ENCODE measurements at regions not wholly inside any gene's neighbourhood (a gene's known extent, or its start where the extent isn't known, plus 50 kb on each side); places are given as distances from the start of the nearest gene placed in this dataset.

DNA sequence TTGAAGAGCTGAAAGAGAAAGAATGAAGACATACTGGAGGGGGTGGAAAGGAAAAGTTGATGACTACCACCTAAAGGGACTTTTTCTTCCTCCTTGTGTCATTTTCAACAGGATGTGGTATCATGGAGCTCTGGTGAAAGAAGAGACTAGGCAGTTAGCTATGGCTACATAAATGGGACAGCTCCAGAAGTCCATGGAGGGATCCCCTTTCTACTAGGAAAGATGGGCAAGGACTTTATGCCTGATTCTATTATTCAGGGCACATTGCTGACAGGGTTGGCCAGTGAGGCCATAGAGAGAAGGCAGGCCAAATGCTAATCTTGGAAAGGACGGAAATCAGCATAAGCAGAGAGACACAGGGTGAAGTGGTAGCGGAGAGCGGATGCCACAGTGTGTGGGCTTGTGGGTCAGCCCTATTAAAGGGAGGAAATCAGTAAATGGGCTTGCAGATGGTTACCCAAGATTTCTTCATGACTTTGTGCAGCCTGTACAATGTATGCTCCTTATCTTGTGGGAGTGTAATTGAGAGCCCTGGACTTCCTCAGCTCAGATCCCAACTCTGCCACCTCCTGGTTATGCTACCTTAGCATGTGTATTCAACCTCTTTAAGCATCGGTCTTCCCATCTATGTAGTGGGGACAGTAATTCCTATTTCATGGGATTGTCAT, 77.4 kb upstream of the TMEM170B start (continued):
- TF ChIP-seq SREBF1 (IDR thresholded peaks at IDR 0.05; ENCODE audit: low read length) (no peak), PAX8 (IDR thresholded peaks at IDR 0.05) (no peak), ZZZ3 (IDR thresholded peaks at IDR 0.05; ENCODE audit: control insufficient read depth, insufficient read length, low read depth) (no peak), TARDBP (IDR thresholded peaks at IDR 0.05; ENCODE audit: borderline replicate concordance) (no peak), FOXK2 (IDR thresholded peaks at IDR 0.05) (no peak), RB1 (IDR thresholded peaks at IDR 0.05; ENCODE audit: borderline replicate concordance) (no peak), EGR1 (IDR thresholded peaks at IDR 0.05; ENCODE audit: borderline replicate concordance in 1 of 2, low read depth in 2 of 2, low read length in 2 of 2) (no peak), ZSCAN29 (IDR thresholded peaks at IDR 0.05) (no peak), PML (IDR thresholded peaks at IDR 0.05; ENCODE audit: low read length) (no peak; the same call in none of the 2 replicates), NR2F1 (conservative IDR thresholded peaks at IDR 0.05) (no peak), CBFB (IDR thresholded peaks at IDR 0.05; ENCODE audit: low read depth) (peak; percentile 22; the same call in 1 of the 2 replicates), CHD1 (IDR thresholded peaks at IDR 0.05; ENCODE audit: low read depth, low read length) (no peak), RELA (IDR thresholded peaks at IDR 0.05; ENCODE audit: borderline replicate concordance, partially characterized antibody) (no peak), MEF2A (IDR thresholded peaks at IDR 0.05; ENCODE audit: insufficient read depth, low read depth, low read length) (0 out of 2 replicates have a peak, but pooled peaks have one; percentile 21), ZNF217 (IDR thresholded peaks at IDR 0.05) (no peak), SUZ12 (IDR thresholded peaks at IDR 0.05; ENCODE audit: unreplicated experiment) (no peak), MTA3 (IDR thresholded peaks at IDR 0.05; ENCODE audit: borderline replicate concordance, low read length) (no peak)
- TF ChIP-seq, protein P1, sequence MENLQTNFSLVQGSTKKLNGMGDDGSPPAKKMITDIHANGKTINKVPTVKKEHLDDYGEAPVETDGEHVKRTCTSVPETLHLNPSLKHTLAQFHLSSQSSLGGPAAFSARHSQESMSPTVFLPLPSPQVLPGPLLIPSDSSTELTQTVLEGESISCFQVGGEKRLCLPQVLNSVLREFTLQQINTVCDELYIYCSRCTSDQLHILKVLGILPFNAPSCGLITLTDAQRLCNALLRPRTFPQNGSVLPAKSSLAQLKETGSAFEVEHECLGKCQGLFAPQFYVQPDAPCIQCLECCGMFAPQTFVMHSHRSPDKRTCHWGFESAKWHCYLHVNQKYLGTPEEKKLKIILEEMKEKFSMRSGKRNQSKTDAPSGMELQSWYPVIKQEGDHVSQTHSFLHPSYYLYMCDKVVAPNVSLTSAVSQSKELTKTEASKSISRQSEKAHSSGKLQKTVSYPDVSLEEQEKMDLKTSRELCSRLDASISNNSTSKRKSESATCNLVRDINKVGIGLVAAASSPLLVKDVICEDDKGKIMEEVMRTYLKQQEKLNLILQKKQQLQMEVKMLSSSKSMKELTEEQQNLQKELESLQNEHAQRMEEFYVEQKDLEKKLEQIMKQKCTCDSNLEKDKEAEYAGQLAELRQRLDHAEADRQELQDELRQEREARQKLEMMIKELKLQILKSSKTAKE (IDR thresholded peaks at IDR 0.05; ENCODE audit: low read depth, poor library complexity, severe bottlenecking) = no peak
- TF ChIP-seq, protein P2, sequence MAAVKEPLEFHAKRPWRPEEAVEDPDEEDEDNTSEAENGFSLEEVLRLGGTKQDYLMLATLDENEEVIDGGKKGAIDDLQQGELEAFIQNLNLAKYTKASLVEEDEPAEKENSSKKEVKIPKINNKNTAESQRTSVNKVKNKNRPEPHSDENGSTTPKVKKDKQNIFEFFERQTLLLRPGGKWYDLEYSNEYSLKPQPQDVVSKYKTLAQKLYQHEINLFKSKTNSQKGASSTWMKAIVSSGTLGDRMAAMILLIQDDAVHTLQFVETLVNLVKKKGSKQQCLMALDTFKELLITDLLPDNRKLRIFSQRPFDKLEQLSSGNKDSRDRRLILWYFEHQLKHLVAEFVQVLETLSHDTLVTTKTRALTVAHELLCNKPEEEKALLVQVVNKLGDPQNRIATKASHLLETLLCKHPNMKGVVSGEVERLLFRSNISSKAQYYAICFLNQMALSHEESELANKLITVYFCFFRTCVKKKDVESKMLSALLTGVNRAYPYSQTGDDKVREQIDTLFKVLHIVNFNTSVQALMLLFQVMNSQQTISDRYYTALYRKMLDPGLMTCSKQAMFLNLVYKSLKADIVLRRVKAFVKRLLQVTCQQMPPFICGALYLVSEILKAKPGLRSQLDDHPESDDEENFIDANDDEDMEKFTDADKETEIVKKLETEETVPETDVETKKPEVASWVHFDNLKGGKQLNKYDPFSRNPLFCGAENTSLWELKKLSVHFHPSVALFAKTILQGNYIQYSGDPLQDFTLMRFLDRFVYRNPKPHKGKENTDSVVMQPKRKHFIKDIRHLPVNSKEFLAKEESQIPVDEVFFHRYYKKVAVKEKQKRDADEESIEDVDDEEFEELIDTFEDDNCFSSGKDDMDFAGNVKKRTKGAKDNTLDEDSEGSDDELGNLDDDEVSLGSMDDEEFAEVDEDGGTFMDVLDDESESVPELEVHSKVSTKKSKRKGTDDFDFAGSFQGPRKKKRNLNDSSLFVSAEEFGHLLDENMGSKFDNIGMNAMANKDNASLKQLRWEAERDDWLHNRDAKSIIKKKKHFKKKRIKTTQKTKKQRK (IDR thresholded peaks at IDR 0.05; ENCODE audit: low read depth, low read length) = no peak
- TF ChIP-seq, protein P3, sequence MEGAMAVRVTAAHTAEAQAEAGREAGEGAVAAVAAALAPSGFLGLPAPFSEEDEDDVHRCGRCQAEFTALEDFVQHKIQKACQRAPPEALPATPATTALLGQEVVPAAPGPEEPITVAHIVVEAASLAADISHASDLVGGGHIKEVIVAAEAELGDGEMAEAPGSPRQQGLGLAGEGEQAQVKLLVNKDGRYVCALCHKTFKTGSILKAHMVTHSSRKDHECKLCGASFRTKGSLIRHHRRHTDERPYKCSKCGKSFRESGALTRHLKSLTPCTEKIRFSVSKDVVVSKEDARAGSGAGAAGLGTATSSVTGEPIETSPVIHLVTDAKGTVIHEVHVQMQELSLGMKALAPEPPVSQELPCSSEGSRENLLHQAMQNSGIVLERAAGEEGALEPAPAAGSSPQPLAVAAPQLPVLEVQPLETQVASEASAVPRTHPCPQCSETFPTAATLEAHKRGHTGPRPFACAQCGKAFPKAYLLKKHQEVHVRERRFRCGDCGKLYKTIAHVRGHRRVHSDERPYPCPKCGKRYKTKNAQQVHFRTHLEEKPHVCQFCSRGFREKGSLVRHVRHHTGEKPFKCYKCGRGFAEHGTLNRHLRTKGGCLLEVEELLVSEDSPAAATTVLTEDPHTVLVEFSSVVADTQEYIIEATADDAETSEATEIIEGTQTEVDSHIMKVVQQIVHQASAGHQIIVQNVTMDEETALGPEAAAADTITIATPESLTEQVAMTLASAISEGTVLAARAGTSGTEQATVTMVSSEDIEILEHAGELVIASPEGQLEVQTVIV (IDR thresholded peaks at IDR 0.05; ENCODE audit: borderline replicate concordance, partially characterized antibody) = no peak
- TF ChIP-seq, protein P4, sequence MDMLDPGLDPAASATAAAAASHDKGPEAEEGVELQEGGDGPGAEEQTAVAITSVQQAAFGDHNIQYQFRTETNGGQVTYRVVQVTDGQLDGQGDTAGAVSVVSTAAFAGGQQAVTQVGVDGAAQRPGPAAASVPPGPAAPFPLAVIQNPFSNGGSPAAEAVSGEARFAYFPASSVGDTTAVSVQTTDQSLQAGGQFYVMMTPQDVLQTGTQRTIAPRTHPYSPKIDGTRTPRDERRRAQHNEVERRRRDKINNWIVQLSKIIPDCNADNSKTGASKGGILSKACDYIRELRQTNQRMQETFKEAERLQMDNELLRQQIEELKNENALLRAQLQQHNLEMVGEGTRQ (IDR thresholded peaks at IDR 0.05; ENCODE audit: borderline replicate concordance, low read depth, low read length) = no peak
- TF ChIP-seq, protein P5, sequence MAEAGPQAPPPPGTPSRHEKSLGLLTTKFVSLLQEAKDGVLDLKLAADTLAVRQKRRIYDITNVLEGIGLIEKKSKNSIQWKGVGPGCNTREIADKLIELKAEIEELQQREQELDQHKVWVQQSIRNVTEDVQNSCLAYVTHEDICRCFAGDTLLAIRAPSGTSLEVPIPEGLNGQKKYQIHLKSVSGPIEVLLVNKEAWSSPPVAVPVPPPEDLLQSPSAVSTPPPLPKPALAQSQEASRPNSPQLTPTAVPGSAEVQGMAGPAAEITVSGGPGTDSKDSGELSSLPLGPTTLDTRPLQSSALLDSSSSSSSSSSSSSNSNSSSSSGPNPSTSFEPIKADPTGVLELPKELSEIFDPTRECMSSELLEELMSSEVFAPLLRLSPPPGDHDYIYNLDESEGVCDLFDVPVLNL (IDR thresholded peaks at IDR 0.05; ENCODE audit: low read depth, low read length) = no peak

Measured in GM12878 (cell line).